ENCODE measurements at regions not wholly inside any gene's neighbourhood (a gene's known extent, or its start where the extent isn't known, plus 50 kb on each side); places are given as distances from the start of the nearest gene placed in this dataset.

- TF ChIP-seq POLR2A (IDR thresholded peaks at IDR 0.05) = no peak
- TF ChIP-seq CTCF (IDR thresholded peaks at IDR 0.05) = no peak
Observed at GRCh38 chr17:54013072-54013471, 190.3 kb downstream of the KIF2B start.

Measured in right lobe of liver (tissue), 4 donors.